ENCODE measurements at regions not wholly inside any gene's neighbourhood (a gene's known extent, or its start where the extent isn't known, plus 50 kb on each side); places are given as distances from the start of the nearest gene placed in this dataset.

DNA sequence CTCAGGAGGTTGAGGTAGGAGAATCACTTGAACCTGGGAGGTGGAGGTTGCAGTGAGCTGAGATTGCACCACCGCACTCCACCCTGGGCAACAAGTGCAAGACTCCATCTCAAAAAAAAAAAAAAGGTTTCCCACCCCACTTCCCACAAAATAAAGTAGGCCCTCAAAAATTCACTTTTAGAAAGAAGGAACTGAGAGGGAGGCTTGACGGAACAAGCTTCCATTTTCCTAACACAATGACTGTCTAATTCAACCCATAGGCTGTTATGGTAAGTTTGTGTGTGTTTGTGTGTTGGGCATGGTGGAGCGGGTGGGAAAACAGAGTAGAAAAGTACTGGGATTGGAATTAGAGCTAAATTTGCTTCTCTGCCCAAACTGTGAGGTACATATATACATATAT is 98.4 kb upstream of the MAN1A1 start:
- TF ChIP-seq, protein P1, sequence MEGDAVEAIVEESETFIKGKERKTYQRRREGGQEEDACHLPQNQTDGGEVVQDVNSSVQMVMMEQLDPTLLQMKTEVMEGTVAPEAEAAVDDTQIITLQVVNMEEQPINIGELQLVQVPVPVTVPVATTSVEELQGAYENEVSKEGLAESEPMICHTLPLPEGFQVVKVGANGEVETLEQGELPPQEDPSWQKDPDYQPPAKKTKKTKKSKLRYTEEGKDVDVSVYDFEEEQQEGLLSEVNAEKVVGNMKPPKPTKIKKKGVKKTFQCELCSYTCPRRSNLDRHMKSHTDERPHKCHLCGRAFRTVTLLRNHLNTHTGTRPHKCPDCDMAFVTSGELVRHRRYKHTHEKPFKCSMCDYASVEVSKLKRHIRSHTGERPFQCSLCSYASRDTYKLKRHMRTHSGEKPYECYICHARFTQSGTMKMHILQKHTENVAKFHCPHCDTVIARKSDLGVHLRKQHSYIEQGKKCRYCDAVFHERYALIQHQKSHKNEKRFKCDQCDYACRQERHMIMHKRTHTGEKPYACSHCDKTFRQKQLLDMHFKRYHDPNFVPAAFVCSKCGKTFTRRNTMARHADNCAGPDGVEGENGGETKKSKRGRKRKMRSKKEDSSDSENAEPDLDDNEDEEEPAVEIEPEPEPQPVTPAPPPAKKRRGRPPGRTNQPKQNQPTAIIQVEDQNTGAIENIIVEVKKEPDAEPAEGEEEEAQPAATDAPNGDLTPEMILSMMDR (conservative IDR thresholded peaks at IDR 0.05): no peak
- TF ChIP-seq ZFX (IDR thresholded peaks at IDR 0.05): no peak

Measured in C4-2B (cell line).